ENCODE measurements at regions not wholly inside any gene's neighbourhood (a gene's known extent, or its start where the extent isn't known, plus 50 kb on each side); places are given as distances from the start of the nearest gene placed in this dataset.

DNA sequence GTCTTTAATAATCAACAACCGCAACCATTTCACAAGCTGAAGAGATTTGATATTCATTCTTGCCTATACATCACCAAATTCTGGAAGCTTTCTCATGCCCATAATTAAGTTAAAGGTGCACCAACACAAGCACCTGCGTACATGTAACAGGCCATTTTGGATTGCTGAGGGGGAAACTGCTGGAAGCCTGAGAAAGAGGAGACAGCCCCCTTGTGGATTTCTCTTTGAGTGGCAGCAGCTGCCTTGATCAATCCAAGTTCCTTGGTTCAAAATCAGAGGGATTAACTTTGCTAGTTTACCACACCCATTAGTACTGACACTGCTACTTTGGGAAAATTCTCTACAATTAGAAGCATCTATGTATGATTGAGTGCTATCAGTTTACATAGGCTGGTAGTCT, 321.1 kb downstream of the NOVA1 start:
- Histone ChIP-seq H3K27ac (ENCODE audit: poor library complexity, severe bottlenecking) (no peak overlapping the region), H3K4me1 (ENCODE audit: insufficient read depth, poor library complexity, severe bottlenecking) (no peaks in the 10 kb centered on the region), H3K9me3 (ENCODE audit: severe bottlenecking) (no peaks in the 10 kb centered on the region), H3K4me3 (ENCODE audit: severe bottlenecking) (no peak overlapping the region), H3K36me3 (ENCODE audit: low read depth) (no peaks in the 10 kb centered on the region), H3K27me3 (ENCODE audit: insufficient read depth, poor library complexity, severe bottlenecking) (no peaks in the 10 kb centered on the region)
- DNase-seq (ENCODE audit: low spot score) (no peak), ATAC-seq (ENCODE audit: low read depth) (0 out of 3 replicates have a peak, but pooled peaks have one; percentile 27)
- TF ChIP-seq, protein P1, sequence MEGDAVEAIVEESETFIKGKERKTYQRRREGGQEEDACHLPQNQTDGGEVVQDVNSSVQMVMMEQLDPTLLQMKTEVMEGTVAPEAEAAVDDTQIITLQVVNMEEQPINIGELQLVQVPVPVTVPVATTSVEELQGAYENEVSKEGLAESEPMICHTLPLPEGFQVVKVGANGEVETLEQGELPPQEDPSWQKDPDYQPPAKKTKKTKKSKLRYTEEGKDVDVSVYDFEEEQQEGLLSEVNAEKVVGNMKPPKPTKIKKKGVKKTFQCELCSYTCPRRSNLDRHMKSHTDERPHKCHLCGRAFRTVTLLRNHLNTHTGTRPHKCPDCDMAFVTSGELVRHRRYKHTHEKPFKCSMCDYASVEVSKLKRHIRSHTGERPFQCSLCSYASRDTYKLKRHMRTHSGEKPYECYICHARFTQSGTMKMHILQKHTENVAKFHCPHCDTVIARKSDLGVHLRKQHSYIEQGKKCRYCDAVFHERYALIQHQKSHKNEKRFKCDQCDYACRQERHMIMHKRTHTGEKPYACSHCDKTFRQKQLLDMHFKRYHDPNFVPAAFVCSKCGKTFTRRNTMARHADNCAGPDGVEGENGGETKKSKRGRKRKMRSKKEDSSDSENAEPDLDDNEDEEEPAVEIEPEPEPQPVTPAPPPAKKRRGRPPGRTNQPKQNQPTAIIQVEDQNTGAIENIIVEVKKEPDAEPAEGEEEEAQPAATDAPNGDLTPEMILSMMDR (IDR thresholded peaks at IDR 0.05; ENCODE audit: poor library complexity, severe bottlenecking): peak; percentile 35

GRCh38 chr14:26265170-26265685, 332.6 kb downstream of the NOVA1 start:
- H3K4me1 ChIP-seq (ENCODE audit: insufficient read depth, poor library complexity, severe bottlenecking): no peaks in the 10 kb centered on the region
- no peaks in the 10 kb centered on the region for H3K9me3 ChIP-seq (ENCODE audit: severe bottlenecking)
- ATAC-seq (ENCODE audit: low read depth) (no peak), DNase-seq (ENCODE audit: low spot score) (no peak)
- peaks cover 5% of the 10 kb centered on the region for H3K27me3 ChIP-seq (ENCODE audit: insufficient read depth, poor library complexity, severe bottlenecking)
- no peaks in the 10 kb centered on the region for H3K36me3 ChIP-seq (ENCODE audit: low read depth)
- H3K4me3 ChIP-seq (ENCODE audit: severe bottlenecking): no peak overlapping the region
- H3K27ac ChIP-seq (ENCODE audit: poor library complexity, severe bottlenecking): no peak overlapping the region
- TF ChIP-seq, protein P1 (IDR thresholded peaks at IDR 0.05; ENCODE audit: poor library complexity, severe bottlenecking): no peak

- H3K4me1 ChIP-seq (ENCODE audit: insufficient read depth, poor library complexity, severe bottlenecking): no peaks in the 10 kb centered on the region
- ATAC-seq (ENCODE audit: low read depth) (no peak), DNase-seq (ENCODE audit: low spot score) (no peak)
- no peak overlapping the region for H3K27ac ChIP-seq (ENCODE audit: poor library complexity, severe bottlenecking)
- no peaks in the 10 kb centered on the region for H3K36me3 ChIP-seq (ENCODE audit: low read depth)
- H3K27me3 ChIP-seq (ENCODE audit: insufficient read depth, poor library complexity, severe bottlenecking): peaks cover 5% of the 10 kb centered on the region
- no peak overlapping the region for H3K4me3 ChIP-seq (ENCODE audit: severe bottlenecking)
- no peaks in the 10 kb centered on the region for H3K9me3 ChIP-seq (ENCODE audit: severe bottlenecking)
- TF ChIP-seq, protein P1 (IDR thresholded peaks at IDR 0.05; ENCODE audit: poor library complexity, severe bottlenecking): no peak
Measured at GRCh38 chr14:26261368-26262122, 336.3 kb downstream of the NOVA1 start.

DNA sequence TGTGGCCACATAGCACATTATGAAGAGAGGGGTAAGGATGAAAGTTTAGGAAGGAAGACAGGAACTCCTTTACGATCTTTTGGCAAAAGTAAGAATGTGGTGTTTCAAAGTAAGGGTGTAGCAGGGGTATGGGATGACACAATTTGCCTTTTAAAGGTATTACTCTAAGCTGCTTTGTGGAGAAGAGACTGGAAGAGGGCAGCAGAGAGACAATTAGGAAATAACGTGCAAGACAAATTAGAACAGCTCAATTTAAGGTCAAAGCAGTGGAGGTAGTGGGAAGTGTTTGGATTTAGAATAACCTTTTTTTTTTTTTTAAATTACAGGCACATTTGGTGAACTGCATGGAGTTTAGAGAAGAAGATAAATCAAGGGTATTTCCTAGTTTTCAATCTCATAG, 342.6 kb downstream of the NOVA1 start:
- no peak overlapping the region for H3K27ac ChIP-seq (ENCODE audit: poor library complexity, severe bottlenecking)
- ATAC-seq (ENCODE audit: low read depth): peak; percentile 58; the same call in 2 of the 3 replicates

More for the DNA sequence above, 342.6 kb downstream of the NOVA1 start:
- DNase-seq (ENCODE audit: low spot score): no peak
- Histone ChIP-seq H3K4me1 (ENCODE audit: insufficient read depth, poor library complexity, severe bottlenecking) (no peaks in the 10 kb centered on the region), H3K9me3 (ENCODE audit: severe bottlenecking) (no peaks in the 10 kb centered on the region), H3K27me3 (ENCODE audit: insufficient read depth, poor library complexity, severe bottlenecking) (no peaks in the 10 kb centered on the region), H3K36me3 (ENCODE audit: low read depth) (no peaks in the 10 kb centered on the region), H3K4me3 (ENCODE audit: severe bottlenecking) (no peak overlapping the region)
- TF ChIP-seq, protein P1 (IDR thresholded peaks at IDR 0.05; ENCODE audit: poor library complexity, severe bottlenecking): peak; percentile 58
